GM23338 (cell line): ENCODE measurements at regions not wholly inside any gene's neighbourhood (a gene's known extent, or its start where the extent isn't known, plus 50 kb on each side); places are given as distances from the start of the nearest gene placed in this dataset.

Experiments used
- ATAC-seq: fragments of 200-7000 bp; cut with Tn5 transposase; 3 replicates; pipeline ENCODE4 v1.9.1; 2020
- DNase-seq: peaks from one replicate; pipeline ENCODE4 v3.0.0-alpha.2; 2015; ENCODE audit warnings: low spot score
- H2AFZ ChIP-seq: fragments of 200-600 bp; sonication (generic); 2 replicates; pipeline ENCODE4 v1.8.0; 2016; ENCODE audit warnings: antibody characterized with exemption, mild to moderate bottlenecking, moderate library complexity
- H3F3A ChIP-seq: fragments of 200-600 bp; sonication (generic); replicated peaks from 2 replicates; pipeline ENCODE4 v1.8.0; 2017; ENCODE audit warnings: antibody characterized with exemption, mixed run types, low read depth
- H3K27ac ChIP-seq: fragments of 200-600 bp; sonication (generic); 2 replicates; pipeline ENCODE4 v1.6.1; 2016; ENCODE audit warnings: low read depth
- H3K27me3 ChIP-seq: fragments of 200-600 bp; sonication (generic); 2 replicates; pipeline ENCODE4 v1.8.0; 2016; ENCODE audit warnings: mild to moderate bottlenecking, mixed run types, moderate library complexity; ENCODE audit not compliant: insufficient read depth
- H3K36me3 ChIP-seq: fragments of 200-600 bp; sonication (generic); 2 replicates; pipeline ENCODE4 v1.8.0; 2016; ENCODE audit warnings: mild to moderate bottlenecking; ENCODE audit not compliant: insufficient read depth
- H3K4me1 ChIP-seq: fragments of 200-600 bp; sonication (generic); 2 replicates; pipeline ENCODE4 v1.8.0; 2016; ENCODE audit warnings: mild to moderate bottlenecking, moderate library complexity; ENCODE audit not compliant: insufficient read depth
- H3K4me2 ChIP-seq: fragments of 200-600 bp; sonication (generic); 2 replicates; pipeline ENCODE4 v1.7.1; 2017; ENCODE audit warnings: mixed run types
- H3K4me3 ChIP-seq: fragments of 200-600 bp; sonication (generic); 2 replicates; pipeline ENCODE4 v1.6.1; 2016; ENCODE audit warnings: mixed run types
- H3K79me2 ChIP-seq: fragments of 200-600 bp; sonication (generic); replicated peaks from 2 replicates; pipeline ENCODE4 v1.8.0; 2017; ENCODE audit warnings: mild to moderate bottlenecking; ENCODE audit not compliant: insufficient read depth
- H3K9me2 ChIP-seq: fragments of 200-600 bp; sonication (generic); 2 replicates; pipeline ENCODE4 v1.8.0; 2017; ENCODE audit not compliant: insufficient read depth
- H4K20me1 ChIP-seq: fragments of 200-600 bp; sonication (generic); replicated peaks from 2 replicates; pipeline ENCODE4 v1.8.0; 2017; ENCODE audit warnings: mild to moderate bottlenecking; ENCODE audit not compliant: insufficient read depth
- H3K27ac Mint-ChIP-seq: 2 replicates; pipeline ENCODE4 v1.8.0; 2020; ENCODE audit warnings: inconsistent platforms, mild to moderate bottlenecking, moderate library complexity, mixed read lengths
- H3K27me3 Mint-ChIP-seq: 3 replicates; pipeline ENCODE4 v1.8.0; 2022; ENCODE audit warnings: low read depth, mild to moderate bottlenecking, moderate library complexity, mixed read lengths, inconsistent platforms; ENCODE audit not compliant: insufficient read depth, poor library complexity
- H3K36me3 Mint-ChIP-seq: 3 replicates; pipeline ENCODE4 v1.8.0; 2021; ENCODE audit warnings: low read depth, mild to moderate bottlenecking, inconsistent platforms, moderate library complexity, mixed read lengths
- H3K4me1 Mint-ChIP-seq: 3 replicates; pipeline ENCODE4 v1.8.0; 2020; ENCODE audit warnings: mild to moderate bottlenecking, inconsistent platforms, mixed read lengths
- H3K4me3 Mint-ChIP-seq: 3 replicates; pipeline ENCODE4 v1.8.0; 2021; ENCODE audit warnings: moderate library complexity, mild to moderate bottlenecking, inconsistent platforms, mixed read lengths
- H3K9me3 Mint-ChIP-seq: 3 replicates; pipeline ENCODE4 v1.8.0; 2020; ENCODE audit warnings: moderate library complexity, mild to moderate bottlenecking, inconsistent platforms, mixed read lengths
- EZH2phosphoT487 ChIP-seq: fragments of 200-600 bp; sonication (generic); IDR thresholded peaks from one replicate; pipeline ENCODE4 v1.8.1; 2018; ENCODE audit warnings: antibody characterized with exemption; ENCODE audit not compliant: unreplicated experiment
- JUNB ChIP-seq: IDR thresholded peaks from one replicate; pipeline ENCODE4 v1.6.1; 2016; ENCODE audit warnings: antibody characterized with exemption; ENCODE audit not compliant: unreplicated experiment
- ZNF331 ChIP-seq: fragments of 250-450 bp; sonication (Bioruptor Pico); IDR thresholded peaks from 2 replicates; pipeline ENCODE4 v1.5.0; 2020; ENCODE audit warnings: low read depth, mild to moderate bottlenecking, moderate library complexity
- TF ChIP-seq, protein P1 (sequence below), 2 experiments: fragments of 200-600 bp in 1 of 2; sonication (generic) in 1 of 2; conservative IDR thresholded peaks; 2 replicates each; pipeline versions ENCODE4 v1.5.1 to v1.6.1; 2016 to 2017; ENCODE audit warnings: antibody characterized with exemption in 2 of 2, low read depth in 2 of 2, mild to moderate bottlenecking in 2 of 2, moderate library complexity in 1 of 2
- TF ChIP-seq, protein P2 (sequence below): fragments of 250-450 bp; sonication (Bioruptor Pico); IDR thresholded peaks from 2 replicates; pipeline ENCODE4 v1.5.0; 2020; ENCODE audit warnings: mild to moderate bottlenecking, moderate library complexity

DNA sequence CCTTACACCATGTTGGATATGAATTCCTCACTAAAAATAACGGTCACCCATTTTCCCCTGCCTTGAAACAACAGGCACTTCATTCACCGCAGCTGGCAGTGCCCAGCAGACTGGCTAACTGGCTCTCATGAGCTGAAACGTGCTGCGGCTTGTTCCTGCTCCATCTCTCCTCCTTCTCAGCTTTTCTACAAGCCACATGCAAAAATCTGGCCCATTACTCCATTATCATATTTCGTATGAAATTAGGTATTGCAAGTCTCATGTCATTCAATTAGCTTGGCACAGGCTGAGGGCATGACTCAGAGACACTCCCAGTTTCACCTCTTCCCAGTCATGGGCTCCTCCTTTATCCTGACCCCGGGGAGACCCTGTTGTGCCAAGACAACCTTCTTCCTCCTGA is 60.0 kb downstream of the MAGEF1 start:
- no peak overlapping the region for H3K27ac ChIP-seq
- H3K79me2 ChIP-seq = no peaks in the 10 kb centered on the region
- H3K4me3 Mint-ChIP-seq = no peak overlapping the region
- H3K4me3 ChIP-seq = no peak overlapping the region
- no peaks in the 10 kb centered on the region for H3K27me3 ChIP-seq
- peaks cover 3% of the 10 kb centered on the region; the same call in 1 of the 3 replicates for H3K9me3 Mint-ChIP-seq
- peaks cover 28% of the 10 kb centered on the region for H3K27me3 Mint-ChIP-seq
- peaks cover 15% of the 10 kb centered on the region for H3K4me1 Mint-ChIP-seq
- TF ChIP-seq, protein P1, sequence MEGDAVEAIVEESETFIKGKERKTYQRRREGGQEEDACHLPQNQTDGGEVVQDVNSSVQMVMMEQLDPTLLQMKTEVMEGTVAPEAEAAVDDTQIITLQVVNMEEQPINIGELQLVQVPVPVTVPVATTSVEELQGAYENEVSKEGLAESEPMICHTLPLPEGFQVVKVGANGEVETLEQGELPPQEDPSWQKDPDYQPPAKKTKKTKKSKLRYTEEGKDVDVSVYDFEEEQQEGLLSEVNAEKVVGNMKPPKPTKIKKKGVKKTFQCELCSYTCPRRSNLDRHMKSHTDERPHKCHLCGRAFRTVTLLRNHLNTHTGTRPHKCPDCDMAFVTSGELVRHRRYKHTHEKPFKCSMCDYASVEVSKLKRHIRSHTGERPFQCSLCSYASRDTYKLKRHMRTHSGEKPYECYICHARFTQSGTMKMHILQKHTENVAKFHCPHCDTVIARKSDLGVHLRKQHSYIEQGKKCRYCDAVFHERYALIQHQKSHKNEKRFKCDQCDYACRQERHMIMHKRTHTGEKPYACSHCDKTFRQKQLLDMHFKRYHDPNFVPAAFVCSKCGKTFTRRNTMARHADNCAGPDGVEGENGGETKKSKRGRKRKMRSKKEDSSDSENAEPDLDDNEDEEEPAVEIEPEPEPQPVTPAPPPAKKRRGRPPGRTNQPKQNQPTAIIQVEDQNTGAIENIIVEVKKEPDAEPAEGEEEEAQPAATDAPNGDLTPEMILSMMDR (conservative IDR thresholded peaks at IDR 0.05; ENCODE audit: low read depth in 2 of 2) = no peak
- no peak for TF ChIP-seq JUNB
- no peak for TF ChIP-seq ZNF331 (CRISPR knock-in tag)
- TF ChIP-seq, protein P2, sequence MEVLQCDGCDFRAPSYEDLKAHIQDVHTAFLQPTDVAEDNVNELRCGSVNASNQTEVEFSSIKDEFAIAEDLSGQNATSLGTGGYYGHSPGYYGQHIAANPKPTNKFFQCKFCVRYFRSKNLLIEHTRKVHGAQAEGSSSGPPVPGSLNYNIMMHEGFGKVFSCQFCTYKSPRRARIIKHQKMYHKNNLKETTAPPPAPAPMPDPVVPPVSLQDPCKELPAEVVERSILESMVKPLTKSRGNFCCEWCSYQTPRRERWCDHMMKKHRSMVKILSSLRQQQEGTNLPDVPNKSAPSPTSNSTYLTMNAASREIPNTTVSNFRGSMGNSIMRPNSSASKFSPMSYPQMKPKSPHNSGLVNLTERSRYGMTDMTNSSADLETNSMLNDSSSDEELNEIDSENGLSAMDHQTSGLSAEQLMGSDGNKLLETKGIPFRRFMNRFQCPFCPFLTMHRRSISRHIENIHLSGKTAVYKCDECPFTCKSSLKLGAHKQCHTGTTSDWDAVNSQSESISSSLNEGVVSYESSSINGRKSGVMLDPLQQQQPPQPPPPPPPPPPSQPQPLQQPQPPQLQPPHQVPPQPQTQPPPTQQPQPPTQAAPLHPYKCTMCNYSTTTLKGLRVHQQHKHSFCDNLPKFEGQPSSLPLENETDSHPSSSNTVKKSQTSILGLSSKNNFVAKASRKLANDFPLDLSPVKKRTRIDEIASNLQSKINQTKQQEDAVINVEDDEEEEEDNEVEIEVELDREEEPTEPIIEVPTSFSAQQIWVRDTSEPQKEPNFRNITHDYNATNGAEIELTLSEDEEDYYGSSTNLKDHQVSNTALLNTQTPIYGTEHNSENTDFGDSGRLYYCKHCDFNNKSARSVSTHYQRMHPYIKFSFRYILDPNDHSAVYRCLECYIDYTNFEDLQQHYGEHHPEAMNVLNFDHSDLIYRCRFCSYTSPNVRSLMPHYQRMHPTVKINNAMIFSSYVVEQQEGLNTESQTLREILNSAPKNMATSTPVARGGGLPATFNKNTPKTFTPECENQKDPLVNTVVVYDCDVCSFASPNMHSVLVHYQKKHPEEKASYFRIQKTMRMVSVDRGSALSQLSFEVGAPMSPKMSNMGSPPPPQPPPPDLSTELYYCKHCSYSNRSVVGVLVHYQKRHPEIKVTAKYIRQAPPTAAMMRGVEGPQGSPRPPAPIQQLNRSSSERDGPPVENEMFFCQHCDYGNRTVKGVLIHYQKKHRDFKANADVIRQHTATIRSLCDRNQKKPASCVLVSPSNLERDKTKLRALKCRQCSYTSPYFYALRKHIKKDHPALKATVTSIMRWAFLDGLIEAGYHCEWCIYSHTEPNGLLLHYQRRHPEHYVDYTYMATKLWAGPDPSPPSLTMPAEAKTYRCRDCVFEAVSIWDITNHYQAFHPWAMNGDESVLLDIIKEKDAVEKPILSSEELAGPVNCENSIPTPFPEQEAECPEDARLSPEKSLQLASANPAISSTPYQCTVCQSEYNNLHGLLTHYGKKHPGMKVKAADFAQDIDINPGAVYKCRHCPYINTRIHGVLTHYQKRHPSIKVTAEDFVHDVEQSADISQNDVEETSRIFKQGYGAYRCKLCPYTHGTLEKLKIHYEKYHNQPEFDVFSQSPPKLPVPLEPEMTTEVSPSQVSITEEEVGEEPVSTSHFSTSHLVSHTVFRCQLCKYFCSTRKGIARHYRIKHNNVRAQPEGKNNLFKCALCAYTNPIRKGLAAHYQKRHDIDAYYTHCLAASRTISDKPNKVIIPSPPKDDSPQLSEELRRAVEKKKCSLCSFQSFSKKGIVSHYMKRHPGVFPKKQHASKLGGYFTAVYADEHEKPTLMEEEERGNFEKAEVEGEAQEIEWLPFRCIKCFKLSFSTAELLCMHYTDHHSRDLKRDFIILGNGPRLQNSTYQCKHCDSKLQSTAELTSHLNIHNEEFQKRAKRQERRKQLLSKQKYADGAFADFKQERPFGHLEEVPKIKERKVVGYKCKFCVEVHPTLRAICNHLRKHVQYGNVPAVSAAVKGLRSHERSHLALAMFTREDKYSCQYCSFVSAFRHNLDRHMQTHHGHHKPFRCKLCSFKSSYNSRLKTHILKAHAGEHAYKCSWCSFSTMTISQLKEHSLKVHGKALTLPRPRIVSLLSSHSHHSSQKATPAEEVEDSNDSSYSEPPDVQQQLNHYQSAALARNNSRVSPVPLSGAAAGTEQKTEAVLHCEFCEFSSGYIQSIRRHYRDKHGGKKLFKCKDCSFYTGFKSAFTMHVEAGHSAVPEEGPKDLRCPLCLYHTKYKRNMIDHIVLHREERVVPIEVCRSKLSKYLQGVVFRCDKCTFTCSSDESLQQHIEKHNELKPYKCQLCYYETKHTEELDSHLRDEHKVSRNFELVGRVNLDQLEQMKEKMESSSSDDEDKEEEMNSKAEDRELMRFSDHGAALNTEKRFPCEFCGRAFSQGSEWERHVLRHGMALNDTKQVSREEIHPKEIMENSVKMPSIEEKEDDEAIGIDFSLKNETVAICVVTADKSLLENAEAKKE = no peak
- no peak for TF ChIP-seq EZH2phosphoT487
- no peaks in the 10 kb centered on the region for H3K9me2 ChIP-seq
- H3K4me1 ChIP-seq = peaks cover 6% of the 10 kb centered on the region
- DNase-seq = no peak
- H3K27ac Mint-ChIP-seq = no peak overlapping the region
- H2AFZ ChIP-seq = no peak overlapping the region
- no peak overlapping the region for H3K4me2 ChIP-seq
- H3K36me3 Mint-ChIP-seq = no peaks in the 10 kb centered on the region
- no peaks in the 10 kb centered on the region for H3K36me3 ChIP-seq
- no peaks in the 10 kb centered on the region for H4K20me1 ChIP-seq
- H3F3A ChIP-seq = no peaks in the 10 kb centered on the region
- ATAC-seq = no peak
